DND-41 (cell line): ENCODE measurements at regions not wholly inside any gene's neighbourhood (a gene's known extent, or its start where the extent isn't known, plus 50 kb on each side); places are given as distances from the start of the nearest gene placed in this dataset.

ENCODE experiments used
- CTCF ChIP-seq: IDR thresholded peaks from 2 replicates; pipeline ENCODE4 v1.5.1; 2012; ENCODE audit warnings: borderline replicate concordance, low read length, moderate library complexity, mild to moderate bottlenecking; ENCODE audit not compliant: poor library complexity, severe bottlenecking; ENCODE audit errors: extremely low read depth
- EZH2 ChIP-seq: IDR thresholded peaks from 3 replicates; pipeline ENCODE4 v1.6.1; 2012; ENCODE audit warnings: borderline replicate concordance, low read depth, mild to moderate bottlenecking, moderate library complexity, low read length, inconsistent platforms; ENCODE audit not compliant: severe bottlenecking

- TF ChIP-seq CTCF (no peak), EZH2 (no peak)
Measured at GRCh38 chr10:111138544-111138943, 61.7 kb downstream of the ADRA2A start.
